HG02759 (cell line): ENCODE measurements at regions not wholly inside any gene's neighbourhood (a gene's known extent, or its start where the extent isn't known, plus 50 kb on each side); places are given as distances from the start of the nearest gene placed in this dataset.

Experiments used
- ATAC-seq: cut with Tn5 transposase; IDR thresholded peaks from one replicate; pipeline ENCODE4 v1.9.1; 2021; ENCODE audit warnings: mild to moderate bottlenecking, moderate library complexity; ENCODE audit not compliant: unreplicated experiment

DNA sequence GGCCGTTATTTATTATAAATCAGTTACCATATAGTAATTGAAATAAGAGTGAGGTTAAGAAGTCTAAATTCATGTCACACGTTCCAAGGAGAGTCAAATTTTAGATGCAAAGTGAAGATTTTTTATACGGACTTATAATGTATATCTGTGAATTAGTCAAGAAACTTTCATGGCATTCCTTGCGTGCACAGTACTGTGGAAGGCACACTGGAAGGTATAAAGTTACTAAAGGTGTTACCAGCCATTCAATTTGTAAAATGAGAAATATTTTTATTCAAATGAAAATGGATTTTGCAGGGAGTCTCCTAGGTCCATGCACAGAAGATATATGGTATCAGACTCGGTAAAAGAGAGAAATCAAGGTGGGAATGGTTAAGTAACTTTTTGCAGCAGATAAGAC lies 408.1 kb upstream of the CTNND2 start:
- ATAC-seq, result no peak

DNA sequence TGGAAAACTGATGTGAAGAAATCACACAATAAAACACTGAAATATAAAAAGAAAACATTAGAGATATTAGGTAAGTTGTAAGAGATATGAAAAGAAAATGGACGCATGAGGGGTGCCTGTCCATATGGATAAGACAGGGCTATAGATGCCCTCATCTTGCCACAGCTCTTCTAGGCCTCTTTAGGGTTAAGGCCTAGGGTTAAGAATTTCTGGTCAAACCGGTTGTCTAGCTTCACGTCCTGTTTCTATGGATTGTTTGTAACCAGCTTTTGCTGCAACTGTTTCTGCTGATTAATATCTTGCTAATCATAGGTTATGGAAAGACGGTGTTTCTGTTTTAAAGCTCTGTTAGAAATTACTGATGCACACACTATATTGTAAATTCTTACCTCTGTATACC lies 389.9 kb upstream of the CTNND2 start:
- ATAC-seq, result no peak

DNA sequence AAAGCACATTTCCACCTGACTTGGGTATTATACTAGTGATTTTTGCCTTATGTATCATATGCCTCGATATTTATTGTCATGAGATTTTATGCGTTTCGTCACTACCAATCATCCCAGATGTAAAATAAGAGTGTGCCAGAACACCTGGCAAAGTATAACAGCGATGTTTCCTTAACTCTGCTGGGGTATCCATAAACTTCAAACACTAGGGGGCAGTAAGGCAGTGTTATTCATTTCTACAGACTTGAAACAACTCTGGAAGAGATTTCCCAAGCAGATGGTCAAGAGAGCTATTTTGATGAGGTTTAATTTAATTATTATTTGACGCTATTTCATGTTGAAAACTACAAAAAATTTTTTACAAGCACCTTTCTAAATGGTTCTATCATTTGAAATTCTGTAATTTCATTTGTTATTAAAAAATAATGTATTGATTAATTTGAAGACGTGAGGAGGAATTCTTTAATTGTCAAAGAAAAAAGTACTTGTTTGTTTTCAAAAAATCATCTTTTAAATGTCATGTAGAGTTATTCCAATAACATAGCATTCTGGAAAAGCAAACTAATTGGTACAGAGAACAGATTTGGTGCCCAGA lies 388.5 kb upstream of the CTNND2 start:
- no peak for ATAC-seq

DNA sequence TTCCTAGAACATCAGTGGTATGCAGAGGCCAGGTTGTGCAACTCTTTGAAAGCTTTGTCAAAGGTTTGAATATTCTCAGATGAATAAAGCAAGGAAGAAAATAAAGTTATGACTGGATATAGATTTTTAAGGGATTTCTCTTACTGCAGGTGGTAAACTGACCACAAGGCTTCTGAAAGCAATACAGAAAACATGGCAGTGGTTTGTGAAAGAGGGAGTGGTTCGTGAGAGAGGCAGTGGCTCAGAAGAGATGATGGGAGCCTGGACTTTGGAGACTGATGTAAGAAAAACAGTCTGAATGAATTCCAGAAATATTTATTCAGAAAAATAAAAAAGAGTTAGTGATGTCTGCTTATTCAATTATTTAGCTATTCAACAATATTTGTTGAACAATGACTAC lies 380.4 kb upstream of the CTNND2 start:
- ATAC-seq, result no peak

- peak; percentile 98 for ATAC-seq
Measured at GRCh38 chr5:12277504-12278192, 373.4 kb upstream of the CTNND2 start.

GRCh38 chr5:12274236-12274635 lies 370.0 kb upstream of the CTNND2 start:
- no peak for ATAC-seq

GRCh38 chr5:12272389-12272788 lies 368.1 kb upstream of the CTNND2 start:
- no peak for ATAC-seq

DNA sequence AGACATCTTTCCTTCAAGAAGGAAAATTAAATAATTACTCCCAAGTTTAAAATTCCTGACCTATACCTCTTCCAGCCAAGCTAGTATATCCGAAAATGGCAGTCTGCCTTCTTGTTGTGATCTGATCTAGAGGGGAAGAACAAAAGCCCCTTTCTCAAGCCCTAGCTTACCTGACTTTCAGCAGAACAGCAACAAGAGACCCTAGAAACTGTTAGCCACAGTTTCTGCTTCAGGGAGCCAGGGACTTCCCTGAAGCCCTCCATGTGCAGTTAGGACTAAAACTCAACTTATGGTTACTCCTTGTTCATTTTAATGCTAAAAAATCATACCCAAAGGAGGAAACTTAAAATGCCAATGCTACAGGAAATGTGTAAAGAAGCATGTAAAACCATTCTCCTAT lies 366.7 kb upstream of the CTNND2 start:
- no peak for ATAC-seq

- no peak for ATAC-seq
Measured at GRCh38 chr5:12269164-12269563, 364.9 kb upstream of the CTNND2 start.

- no peak for ATAC-seq
Measured at GRCh38 chr5:12258549-12258948, 354.3 kb upstream of the CTNND2 start.

DNA sequence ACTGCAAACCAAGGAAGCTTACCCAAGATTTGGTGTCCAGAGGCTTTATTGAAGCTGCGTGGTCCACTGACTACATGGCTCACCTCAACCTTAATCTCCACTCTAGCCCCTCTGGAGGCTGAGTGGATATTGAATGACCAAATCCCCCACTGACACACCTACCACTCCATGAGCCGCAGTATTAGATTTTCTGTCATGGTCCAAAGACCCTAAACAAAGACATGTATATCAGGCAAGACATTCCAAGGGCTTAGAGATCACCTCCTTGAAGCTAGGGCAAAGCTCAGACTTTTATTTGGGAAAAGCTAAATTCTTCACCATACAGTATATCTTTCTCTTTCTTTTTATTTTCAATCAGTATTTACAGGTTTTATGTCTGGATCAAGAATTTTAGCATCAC lies 346.2 kb upstream of the CTNND2 start:
- no peak for ATAC-seq

DNA sequence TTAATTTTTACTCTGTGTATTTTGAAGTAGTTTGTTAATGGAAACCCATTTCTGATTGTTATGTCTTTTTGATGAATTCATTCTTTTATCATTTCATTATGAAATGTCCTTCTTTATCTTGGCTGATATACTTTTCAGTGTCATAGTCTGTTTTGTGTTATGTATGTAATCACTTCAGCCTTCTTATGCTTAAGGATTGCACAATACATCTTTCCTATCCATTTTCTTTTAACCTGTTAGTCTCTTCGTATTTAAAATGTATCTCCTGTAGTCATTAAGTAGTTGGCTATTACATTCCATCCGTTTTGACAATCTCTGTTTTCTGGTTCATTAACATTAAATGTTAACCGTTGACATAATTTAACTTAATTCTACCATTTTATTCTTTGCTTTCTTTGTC lies 344.6 kb upstream of the CTNND2 start:
- ATAC-seq, result no peak

GRCh38 chr5:12246036-12246435 lies 341.8 kb upstream of the CTNND2 start:
- no peak for ATAC-seq

- no peak for ATAC-seq
Measured at GRCh38 chr5:12245429-12245828, 341.2 kb upstream of the CTNND2 start.

GRCh38 chr5:12242950-12243888 lies 339.0 kb upstream of the CTNND2 start:
- no peak for ATAC-seq

DNA sequence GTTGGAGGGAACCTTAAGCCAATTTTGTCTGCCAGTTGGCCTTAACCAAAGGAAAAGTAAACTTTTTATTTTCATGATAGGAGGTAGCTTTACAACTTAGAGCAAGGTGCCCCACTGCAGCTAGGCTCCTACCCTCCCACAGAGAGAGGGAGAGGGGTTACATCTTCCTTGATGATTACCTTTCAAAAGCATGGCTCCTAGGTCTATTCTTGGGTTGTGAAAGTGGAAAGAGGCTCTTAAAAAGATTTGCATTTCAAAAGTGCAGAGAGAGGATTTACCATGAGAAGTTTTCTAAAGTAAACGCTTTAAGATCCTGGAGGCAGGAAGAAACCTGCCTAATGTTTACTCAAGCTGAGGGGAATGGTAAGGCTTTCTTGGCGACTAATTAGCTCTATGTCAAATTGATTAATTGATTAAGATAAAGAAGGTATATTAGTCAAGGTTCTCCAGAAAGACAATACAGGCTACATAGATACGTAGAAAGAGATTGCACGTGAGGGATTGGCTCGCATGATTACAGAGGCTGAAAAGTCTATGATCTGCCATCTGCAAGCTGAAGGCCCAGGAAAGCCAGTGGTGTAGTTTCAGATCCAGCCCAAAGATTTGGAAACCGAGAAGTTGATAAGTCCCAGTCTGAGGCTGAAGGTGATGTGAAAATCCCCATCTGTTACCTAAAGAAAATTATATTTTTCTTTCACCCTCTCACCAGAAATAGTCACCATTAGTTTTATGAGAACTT lies 333.8 kb upstream of the CTNND2 start:
- no peak for ATAC-seq

GRCh38 chr5:12230659-12231058 lies 326.4 kb upstream of the CTNND2 start:
- no peak for ATAC-seq

GRCh38 chr5:12217039-12217438 lies 312.8 kb upstream of the CTNND2 start:
- no peak for ATAC-seq

DNA sequence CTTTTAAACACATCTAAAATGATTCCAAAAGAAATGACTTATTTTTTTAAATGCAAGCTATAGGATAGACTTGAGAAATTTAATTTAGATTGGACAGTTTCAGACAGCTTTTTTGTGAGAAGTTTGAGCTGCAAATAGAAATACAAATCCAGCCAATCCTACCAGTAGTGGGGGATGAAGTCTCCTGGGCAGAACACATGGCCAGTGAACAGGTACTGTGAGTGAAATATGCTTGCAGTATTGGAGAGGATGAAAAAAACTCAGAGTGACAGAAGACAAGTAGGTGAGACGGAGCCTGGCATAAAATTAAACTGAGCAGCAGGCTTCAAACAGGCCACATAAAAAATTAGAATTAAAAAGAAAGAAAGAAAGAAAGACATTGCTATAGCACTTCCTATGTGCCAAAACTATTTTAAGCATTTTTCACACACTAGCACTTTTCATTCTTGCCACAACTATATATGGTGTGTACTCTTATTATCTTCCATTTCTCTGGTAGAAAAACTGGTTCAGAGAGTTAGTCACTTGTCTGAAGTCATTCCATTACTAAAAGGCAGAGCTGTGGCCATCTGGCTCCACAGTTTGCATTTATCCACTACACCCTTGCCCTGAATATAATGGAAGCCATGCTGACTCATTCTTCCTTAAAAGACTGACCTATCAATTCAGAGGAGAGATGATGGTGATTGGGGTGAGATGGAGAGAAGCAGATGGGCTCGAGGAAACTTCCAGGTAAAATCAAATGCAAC lies 310.2 kb upstream of the CTNND2 start:
- ATAC-seq, result no peak

GRCh38 chr5:12208366-12209100 lies 304.3 kb upstream of the CTNND2 start:
- ATAC-seq, result no peak
